GF-D8 (cell line): ENCODE measurements at regions not wholly inside any gene's neighbourhood (a gene's known extent, or its start where the extent isn't known, plus 50 kb on each side); places are given as distances from the start of the nearest gene placed in this dataset.
"Not testable (repeated sequence)": the region's sequence is repeated elsewhere in the genome, so short reads cannot be mapped to it uniquely, and the experiment has no call there.

Experiments
- DNase-seq: peaks from one replicate; lab custom pipeline; 2025; lab: John Stamatoyannopoulos, UW

DNA sequence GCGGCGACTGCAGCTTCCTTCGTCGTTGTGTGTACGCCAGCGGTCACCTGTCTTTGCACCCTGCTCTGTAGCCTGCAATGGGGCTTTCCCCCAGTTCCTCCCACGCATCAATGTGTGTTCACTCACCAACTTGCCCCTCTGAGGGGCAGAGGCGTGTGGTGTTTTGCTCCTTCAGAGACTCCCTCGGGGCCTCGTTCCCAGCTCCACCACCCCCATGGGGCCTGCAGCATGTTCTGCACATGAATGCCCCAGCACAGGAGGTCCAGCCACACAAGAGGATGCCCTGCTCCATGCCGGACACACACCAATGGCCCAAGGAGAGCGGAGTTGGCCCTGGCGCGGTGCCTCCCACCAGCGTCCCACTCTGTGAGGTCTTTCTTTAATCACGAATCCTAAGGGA lies 196.8 kb downstream of the BANP start:
- DNase-seq, result not testable (repeated sequence)

DNA sequence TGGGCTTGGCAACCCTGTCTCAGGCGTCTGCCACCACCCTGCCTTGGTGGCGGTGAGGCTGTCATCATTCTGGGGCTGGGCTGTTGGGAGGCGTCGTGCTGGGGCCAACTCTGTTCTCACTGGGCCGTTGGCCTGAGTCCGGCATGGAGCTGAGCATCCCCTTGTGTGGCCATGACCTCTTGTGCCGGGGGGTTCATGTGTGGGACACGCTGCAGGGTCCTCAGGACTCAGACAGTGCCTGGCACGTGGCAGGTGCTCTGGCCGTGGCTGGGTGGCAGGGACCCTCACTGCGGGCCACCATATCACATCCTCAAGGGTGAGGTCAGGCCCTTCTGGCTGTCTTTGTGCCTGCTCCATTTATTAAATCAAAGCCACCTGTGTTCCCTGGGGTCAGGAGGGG lies 197.4 kb downstream of the BANP start:
- DNase-seq, result not testable (repeated sequence)

DNA sequence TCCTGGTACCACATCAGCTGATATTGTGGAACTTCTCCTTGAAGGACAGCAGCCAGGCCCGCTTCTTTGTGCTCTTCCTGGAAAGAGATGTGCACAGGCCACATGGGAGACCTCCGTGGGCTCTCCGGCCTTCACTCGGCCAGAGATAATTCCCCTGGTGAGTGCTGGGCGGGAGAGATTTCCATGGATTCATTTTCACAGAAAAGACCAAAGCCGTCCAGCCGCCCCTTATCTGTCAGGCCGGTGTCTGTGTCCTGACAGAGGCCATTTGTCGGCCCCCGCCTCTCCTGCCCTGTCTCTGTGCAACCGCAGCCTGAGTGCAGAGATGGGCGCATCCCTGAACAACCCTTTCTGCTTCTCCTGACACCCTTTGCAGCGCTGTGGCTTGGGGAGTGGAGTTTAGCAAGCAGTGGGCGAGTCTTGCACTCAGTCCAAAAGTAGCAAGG lies 197.9 kb downstream of the BANP start:
- DNase-seq, result not testable (repeated sequence)

DNA sequence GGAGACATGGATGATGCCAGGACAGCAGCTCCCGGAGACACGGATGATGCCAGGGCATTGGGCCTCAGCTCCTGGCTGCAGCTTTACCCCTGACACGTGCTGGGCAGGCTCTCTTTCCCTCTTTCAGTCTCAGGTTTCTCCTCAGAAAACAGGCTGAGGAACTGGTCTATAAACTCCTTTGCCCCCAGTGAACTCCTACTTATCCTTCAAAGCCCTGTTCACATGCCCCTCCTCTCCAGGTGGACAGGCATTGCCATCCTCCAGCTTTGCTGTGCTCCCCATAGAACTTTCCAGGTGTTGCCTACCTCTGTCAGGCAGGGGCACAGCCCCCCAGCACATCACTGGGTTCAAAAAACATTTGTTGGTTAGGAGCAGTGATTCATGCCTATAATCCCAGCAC lies 198.4 kb downstream of the BANP start:
- not testable (repeated sequence) for DNase-seq

DNA sequence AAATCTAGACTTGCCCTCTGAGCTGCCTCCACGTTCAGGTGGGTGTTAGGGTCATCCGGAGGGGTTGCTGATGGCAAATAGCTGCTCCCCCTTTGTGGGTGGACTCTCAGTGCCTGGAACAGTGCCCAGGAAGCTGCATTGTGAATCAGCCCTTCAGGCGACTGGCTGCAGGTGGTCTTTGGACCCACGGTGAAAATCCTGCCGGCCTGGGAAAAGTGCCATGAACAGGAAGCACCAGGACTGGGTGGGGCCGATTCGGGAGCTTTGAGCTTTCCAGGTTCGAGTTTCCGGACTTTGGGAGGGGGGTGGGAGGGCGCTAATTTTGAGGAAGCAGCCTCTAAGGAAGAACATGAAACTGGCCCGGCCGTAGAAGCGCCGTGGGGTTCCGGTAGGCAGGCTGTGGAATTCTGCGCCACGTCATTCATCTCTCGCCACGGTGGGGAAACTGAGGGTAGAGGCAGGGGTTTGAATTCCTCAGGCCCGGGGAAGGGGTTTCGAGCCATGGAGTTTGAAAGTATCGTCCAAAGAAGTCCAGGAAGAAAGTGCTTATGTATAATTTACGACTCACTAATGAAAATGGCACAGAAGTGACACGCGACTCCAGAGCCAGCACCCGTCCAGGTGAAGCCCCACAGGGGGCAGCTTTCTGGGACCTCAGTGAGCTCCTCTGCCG lies 199.4 kb downstream of the BANP start:
- not testable (repeated sequence) for DNase-seq

DNA sequence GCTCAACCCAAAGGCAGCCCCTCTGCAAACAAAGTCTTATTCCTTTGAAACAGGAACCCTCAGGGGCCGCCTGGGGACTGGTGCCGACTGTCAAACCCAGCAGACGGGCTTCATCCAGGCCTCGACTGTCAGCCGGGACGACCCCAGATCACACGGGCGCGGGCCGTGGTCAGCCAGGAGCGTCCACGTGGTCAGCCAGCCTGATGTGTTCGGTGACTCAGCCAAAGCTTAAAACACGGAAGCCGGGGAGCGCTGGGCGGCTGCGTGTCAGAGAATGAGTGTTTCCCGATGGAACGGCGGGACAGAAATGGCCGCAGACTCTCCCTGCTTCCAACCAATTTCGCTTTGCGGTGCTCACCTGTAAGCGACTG lies 199.9 kb downstream of the BANP start:
- not testable (repeated sequence) for DNase-seq

DNA sequence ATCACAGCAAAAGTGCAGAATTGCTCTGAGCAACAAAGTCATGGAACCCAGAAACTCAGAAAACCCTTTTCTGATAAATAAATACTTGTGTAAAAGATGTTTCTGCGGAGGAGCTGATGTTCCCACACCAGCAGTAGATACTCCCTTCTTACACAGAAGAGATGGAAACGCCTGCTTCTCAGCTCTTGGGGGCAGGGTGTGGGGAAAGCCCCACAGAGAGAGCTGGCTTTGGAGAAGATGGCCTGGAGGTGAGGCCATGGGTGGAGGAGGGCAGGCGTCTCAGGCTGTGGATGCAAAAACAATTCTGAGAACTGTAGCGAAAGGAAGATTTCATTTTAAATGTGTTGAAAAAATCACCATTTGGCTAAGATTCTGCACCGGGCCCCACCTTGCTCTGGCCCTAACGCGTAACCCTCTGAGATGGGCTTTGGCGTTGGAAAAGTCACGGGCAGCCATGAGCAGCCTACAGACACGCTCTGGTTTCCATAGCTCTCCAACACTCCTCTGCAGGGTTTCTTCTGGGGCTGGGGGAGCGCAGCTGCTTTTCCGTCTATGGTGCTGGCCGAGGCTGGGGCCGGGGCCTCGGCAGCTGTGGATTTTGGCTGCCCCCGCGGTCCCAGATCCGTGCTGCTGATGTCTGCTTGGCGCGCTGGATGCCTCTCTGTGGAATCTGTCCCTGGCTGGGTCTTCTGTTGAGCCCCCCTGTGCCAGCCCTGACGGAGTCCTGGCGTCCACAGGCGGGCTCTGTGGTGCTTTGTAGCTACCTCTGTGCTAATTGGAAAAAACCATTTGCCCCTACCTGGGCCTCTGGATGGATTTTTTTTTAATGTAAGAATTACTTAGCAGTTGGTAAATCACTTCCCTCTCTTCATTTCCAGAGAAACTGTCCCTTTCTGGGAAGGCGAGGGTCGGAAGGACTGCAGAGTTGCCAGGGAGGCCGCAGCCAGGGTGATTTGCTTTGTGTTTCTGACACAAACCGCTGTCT lies 200.9 kb downstream of the BANP start:
- DNase-seq, result not testable (repeated sequence)

DNA sequence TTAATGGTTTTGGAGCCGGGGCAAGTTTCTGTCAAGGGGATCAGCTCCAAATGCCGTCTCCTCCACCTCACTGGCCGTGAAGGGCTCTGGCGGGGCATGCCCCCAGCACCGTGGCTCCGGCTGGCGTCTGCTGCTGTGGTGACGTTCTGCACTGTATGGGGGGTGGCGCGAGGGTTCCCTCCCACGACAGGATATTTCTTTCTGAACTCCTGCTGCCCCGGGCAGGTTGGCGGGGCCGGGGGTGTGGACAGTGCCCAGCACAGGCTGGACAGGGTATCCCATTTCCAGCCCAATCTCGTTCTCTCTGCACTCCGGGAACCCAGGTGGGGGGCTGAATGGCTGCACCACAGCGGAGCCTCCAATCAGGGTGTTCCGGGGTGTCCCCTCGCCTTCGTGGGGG lies 201.6 kb downstream of the BANP start:
- not testable (repeated sequence) for DNase-seq

DNA sequence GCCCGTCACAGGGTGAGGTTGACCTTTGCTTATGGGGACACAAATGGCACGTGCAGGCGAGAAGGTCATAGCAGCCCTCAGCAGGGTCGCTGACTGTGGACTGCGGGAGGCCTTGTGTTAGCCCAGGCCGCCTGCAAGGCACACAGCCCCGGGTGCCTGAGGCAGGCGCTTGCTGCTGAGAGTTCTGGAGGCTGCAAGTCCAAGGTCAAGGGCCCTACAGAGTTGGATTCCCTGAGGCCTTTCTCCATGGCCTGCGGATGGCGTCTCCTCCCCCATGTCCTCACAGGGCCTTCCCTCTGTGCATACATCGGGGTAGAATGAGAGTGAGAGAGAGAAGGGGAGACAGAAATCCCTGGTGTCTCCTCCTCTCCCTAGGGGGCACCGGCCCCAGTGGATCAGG lies 202.3 kb downstream of the BANP start:
- DNase-seq, result not testable (repeated sequence)

DNA sequence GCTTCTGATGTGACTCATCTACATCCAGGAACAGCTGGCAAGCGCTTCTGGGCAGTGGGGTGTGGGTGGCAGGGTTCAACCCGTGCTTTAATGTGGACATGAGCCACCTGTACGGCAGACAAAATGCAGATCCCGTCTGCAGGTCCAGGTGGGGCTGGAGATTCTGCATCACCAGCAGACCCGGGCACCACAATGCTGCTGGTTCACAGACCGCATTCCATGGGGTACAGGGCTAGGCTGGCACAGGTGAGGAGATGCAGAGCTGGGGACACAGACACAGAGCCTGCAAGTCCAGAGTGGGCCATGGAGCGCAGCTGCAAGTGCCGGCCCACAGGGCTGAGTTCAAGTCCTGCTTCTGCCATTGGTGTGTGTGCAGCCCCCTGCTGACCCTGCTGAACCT lies 203.7 kb downstream of the BANP start:
- not testable (repeated sequence) for DNase-seq

DNA sequence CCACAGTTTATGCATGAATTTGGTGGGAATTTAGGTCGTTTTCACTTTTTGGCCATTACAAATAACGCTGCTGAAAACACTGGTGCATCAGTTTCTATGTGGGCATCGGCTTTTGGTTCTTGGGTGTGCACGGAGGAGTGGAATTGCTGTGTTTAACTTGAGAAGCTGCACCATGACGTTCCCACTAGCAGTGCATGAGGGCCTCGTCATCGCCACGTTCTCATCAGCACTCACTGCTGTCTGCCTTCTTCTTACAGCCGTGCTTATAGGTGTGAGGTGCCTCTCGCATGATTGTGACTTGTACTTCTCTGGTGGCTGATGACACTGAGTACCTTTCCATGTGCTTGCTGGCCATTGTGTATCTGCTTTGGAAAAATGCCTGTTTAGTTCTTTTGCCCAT lies 204.4 kb downstream of the BANP start:
- not testable (repeated sequence) for DNase-seq

DNA sequence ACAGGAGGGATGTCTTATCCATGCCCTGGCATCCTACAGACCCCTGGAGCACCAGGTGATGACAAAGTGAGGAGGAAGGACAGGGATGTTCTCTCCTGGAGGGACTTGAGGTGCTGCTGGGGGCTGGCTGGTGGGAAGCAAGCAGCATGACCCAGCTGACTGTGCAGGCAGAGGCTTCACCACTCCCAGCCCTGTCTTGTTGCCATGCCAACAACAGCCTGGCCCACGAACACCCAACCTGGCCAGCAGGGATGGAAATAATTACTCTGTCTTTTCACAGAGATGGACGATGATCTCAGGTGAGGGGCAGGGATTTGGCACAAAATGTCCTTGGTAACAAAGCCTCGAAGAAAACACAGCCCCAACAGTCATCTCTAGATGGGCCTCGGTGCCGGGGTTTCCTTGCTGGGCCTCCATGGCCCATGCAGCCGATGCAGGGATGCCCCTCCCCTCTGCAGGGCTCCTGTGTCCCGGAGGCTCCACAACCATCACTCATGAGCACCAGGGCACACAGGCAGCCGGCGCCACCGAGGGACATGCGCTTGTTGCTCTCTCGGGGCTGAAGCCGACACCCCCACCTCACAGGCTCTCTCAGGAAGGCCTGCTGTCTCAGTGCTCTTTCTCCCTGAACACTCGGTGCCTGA lies 205.5 kb downstream of the BANP start:
- not testable (repeated sequence) for DNase-seq

DNA sequence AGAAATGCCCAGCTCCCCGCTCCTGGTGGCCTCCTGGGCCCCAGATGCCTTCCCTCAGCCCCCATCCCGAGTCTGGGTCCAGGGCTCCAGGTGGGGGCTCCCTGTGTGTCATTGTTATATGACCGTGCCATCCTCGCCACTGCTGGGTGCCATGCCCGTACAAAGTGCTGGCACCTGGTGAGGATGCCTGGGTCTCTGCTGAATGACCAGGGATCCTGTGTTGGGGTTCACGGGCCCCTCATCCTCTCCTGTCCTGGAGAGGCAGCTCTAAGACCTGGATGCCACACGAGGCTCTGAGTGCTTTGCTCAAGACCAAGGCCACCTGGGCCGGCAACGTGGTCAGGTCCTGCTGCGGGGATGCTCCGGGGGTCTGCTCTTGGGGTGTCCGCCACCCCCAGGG lies 206.5 kb downstream of the BANP start:
- DNase-seq, result not testable (repeated sequence)

DNA sequence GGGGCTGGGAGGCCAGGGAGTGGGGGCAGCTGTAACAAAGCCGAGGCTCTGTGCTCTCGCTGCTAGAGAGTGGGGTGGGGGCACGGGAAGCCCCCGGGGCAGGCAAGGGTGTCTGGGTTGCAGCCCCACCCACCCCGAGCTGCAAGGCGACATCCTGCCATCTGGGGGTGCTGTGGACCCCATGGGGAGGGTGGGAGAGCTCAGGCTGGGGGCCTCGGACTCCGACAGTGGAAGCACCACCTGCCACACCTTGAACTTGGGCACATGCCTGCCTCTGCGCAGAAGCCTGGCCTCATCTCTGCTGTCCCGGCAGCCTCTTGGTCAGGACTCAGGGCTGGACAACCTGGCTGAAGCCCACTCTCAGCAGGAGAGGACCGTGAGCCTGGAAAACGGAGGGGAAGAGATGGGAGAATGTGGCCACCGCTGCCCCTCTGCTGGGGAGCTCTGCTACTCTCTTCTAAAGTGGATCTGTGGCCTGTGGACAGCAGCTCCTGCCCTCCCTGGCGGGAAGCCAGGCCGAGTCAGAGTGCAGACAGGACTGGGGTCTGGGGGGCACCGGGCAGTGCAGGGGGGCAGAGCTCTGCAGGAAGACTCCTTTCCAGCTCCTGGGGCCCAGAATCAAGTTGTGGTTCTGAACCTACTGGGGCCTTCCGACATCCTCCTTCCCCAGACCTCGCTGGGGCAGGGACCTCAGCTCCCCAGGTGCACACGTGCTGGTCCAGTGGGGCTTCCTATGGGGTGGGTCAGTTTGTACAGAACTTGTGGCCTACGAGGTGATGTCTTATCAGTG lies 207.2 kb downstream of the BANP start:
- DNase-seq, result not testable (repeated sequence)

DNA sequence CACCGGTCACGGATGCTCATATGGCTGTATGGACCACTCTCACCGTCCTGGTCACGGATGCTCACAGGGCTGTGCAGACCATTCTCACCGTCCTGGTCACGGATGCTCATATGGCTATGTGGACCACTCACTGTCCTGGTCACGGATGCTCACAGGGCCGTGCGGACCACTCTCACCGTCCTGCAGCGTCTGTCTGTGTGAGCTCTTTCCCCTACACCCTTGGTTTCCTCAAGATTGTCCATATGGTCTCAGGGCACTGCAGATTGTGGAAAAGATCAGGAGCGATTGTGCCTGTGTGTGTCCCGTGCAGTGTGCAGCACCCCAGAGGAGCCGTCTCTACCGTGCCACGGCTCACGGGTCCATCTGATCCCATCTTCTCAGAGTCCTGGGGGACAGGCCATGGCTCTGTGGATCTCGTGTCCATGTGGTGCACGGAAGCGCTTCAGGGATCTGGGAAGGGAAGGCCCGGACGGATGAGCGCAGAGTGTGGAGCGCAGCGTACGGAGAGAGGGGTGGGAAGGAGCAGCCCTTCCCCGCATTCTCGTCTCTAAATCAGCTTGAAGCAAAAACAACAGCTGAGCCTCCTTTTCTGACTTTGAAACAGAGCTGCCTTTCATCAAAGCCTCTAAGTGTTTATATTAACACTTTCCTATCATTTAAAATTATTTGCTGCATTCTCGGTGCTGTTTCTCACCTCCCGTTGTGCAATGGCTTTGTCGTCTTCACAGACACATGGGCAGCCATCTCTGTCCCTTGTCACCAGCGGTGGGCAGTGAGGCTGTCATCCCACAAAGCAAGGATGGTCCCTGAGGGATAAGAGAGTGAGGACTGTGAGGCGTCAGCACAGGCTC lies 208.0 kb downstream of the BANP start:
- not testable (repeated sequence) for DNase-seq

DNA sequence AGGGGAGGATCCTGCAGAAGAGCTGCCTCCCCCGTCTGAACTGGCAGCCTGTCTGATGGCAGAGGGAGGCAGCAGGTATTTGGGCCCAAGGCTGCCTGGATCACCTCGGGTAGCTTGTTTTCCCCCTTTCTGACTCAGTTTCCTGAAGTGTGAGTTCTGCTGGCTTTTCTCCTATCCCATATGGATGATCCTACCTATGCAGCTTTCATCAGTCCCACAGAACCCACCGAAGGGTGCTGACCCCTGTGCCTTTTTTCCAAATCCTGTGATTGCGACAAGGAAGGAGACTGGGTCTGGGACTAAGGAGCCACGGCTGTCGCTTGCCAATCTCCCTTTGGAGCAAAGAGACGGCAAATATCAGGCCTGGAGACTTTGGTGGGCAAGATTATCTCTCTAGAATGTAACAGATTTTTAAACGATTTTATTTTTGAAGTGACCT lies 208.7 kb downstream of the BANP start:
- not testable (repeated sequence) for DNase-seq

DNA sequence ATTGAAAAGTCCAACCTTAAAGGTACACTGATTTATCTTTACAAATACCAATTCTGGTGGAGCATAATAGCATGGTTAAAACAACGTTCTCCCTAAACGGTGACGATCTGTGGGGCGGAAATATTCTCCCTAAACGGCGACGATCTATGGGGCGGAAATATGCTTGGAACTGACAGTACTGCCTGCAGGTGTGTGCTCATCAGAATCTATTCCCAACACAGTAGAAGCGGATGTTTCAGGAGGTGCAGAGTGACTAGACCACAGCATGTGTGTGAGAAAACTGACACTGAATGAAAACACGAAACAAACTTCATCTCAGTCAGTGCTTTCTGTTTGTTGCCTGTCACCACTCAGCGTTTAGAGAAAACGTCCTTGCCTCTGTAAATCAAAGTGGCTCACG lies 210.0 kb downstream of the BANP start:
- DNase-seq, result not testable (repeated sequence)

DNA sequence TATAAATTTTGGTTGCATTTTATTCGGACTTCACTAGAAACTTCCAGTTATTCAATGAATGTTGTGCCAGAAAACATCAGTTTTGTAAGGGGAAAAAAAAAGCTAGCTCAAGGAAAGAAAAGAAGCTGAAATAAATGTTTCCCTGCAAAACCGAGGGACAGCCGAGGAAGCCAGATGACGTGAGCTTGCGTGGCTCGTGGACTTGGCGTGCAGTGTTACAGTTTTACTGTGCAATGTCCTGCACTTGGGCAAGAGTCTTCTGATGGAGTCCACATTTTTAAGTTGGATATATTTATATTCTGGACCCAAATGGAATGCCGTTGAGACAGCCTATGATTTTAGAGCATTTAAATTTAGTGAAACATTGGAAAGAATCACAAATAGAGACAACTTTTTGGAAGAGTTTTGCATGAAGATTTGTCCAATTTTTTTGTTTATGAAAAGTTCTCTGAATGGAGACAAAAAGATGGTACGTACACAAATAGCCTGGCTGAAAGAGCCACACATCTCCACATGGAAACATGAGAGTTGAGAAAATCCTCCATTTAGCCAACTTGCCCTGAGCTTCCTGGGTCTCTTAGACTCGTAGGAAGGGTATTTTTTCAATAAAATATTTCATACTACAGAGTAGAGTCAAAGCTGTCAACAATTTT lies 210.5 kb downstream of the BANP start:
- not testable (repeated sequence) for DNase-seq

DNA sequence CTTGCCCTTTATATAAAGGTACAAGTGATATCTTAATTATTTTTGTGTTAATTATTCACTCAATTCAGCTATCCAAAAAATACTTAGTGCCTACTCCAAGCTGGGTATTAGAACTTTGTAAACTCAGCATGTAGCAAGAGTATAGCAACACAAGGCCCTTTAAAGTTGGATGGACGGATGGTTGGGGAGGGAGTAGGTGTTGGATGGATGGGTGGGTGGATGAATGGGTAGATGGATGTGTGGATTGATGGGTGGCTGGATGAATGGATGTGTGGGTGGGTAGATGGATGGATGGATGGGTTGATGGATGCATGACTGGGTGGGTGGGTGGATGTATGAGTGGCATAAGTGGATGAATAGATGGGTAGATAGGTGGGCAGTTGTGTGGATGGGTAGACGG lies 211.5 kb downstream of the BANP start:
- DNase-seq, result not testable (repeated sequence)
